ENCODE measurements at regions not wholly inside any gene's neighbourhood (a gene's known extent, or its start where the extent isn't known, plus 50 kb on each side); places are given as distances from the start of the nearest gene placed in this dataset.

GRCh38 chr4:116323606-116324005 is 761.8 kb downstream of the TRAM1L1 start:
- Histone ChIP-seq H3K27ac (ENCODE audit: extremely low read length, insufficient read depth, low read length) (no peak overlapping the region), H2AFZ (ENCODE audit: low read length) (no peak overlapping the region), H3K9me3 (ENCODE audit: low read length) (no peaks in the 10 kb centered on the region), H3K27me3 (ENCODE audit: control insufficient read depth in 1 of 2, insufficient read depth in 2 of 2, low read length in 2 of 2) (no peaks in the 10 kb centered on the region; a peak in 1 of 5 replicates), H3K4me1 (ENCODE audit: insufficient read depth, low read length) (no peaks in the 10 kb centered on the region), H3K4me2 (ENCODE audit: low read depth, low read length) (no peak overlapping the region), H3K79me2 (ENCODE audit: insufficient read depth, low read length) (no peaks in the 10 kb centered on the region), H3K36me3 (replicated peaks in 1 of 2; ENCODE audit: control insufficient read depth in 1 of 2, insufficient read depth in 2 of 2, low read length in 2 of 2) (no peaks in the 10 kb centered on the region), H4K20me1 (ENCODE audit: insufficient read depth, low read length) (no peaks in the 10 kb centered on the region), H3K4me3 (replicated peaks in 1 of 3; ENCODE audit: insufficient read depth in 1 of 3, low read depth in 2 of 3, low read length in 3 of 3) (no peak overlapping the region), H3K9ac (ENCODE audit: insufficient read depth, low read depth, low read length) (no peak overlapping the region)
- ChIA-PET CTCF (ENCODE audit: low intra/inter-chr PET ratio, low total read pairs) (no interaction called here), POLR2A (no interaction called here)
- BruUV-seq (replicated peaks) = no TSS peak
- 41% methylated on average over 4 of the region's 4 CpGs for WGBS (ENCODE audit: low lambda C conversion rate)
- in situ Hi-C loops (cut with HindIII; ENCODE audit: extremely low pct_ligation_motif_present, low pct_unique_long_range_greater_than_20kb) = no loop called here
- FAIRE-seq (no peak), DNase-seq (ENCODE audit: low spot score) (no peak), ATAC-seq (no peak)
- intact Hi-C loops (cut with micrococcal nuclease; ENCODE audit: unreplicated experiment) = no loop called here
- no peak for TF ChIP-seq NFIC (IDR thresholded peaks at IDR 0.05; ENCODE audit: low read length)
- TF ChIP-seq SMYD3 (CRISPR knock-in tag; IDR thresholded peaks at IDR 0.05) = no peak
- TF ChIP-seq ZXDC (CRISPR knock-in tag; IDR thresholded peaks at IDR 0.05) = no peak
- no peak for TF ChIP-seq SOX13 (IDR thresholded peaks at IDR 0.05)
- no peak for TF ChIP-seq SOX13 (CRISPR knock-in tag; conservative IDR thresholded peaks at IDR 0.05 in 1 of 2, IDR thresholded peaks at IDR 0.05 in 1 of 2)
- TF ChIP-seq GLMP (CRISPR knock-in tag; IDR thresholded peaks at IDR 0.05; ENCODE audit: borderline replicate concordance) = no peak
- TF ChIP-seq ZNF333 (CRISPR knock-in tag; IDR thresholded peaks at IDR 0.05; ENCODE audit: borderline replicate concordance) = no peak
- TF ChIP-seq ZBTB21 (CRISPR knock-in tag; IDR thresholded peaks at IDR 0.05) = no peak
- TF ChIP-seq SNAPC5 (CRISPR knock-in tag; IDR thresholded peaks at IDR 0.05; ENCODE audit: borderline replicate concordance) = no peak
- no peak for TF ChIP-seq LRRFIP1 (CRISPR knock-in tag; conservative IDR thresholded peaks at IDR 0.05)
- TF ChIP-seq, protein P1, sequence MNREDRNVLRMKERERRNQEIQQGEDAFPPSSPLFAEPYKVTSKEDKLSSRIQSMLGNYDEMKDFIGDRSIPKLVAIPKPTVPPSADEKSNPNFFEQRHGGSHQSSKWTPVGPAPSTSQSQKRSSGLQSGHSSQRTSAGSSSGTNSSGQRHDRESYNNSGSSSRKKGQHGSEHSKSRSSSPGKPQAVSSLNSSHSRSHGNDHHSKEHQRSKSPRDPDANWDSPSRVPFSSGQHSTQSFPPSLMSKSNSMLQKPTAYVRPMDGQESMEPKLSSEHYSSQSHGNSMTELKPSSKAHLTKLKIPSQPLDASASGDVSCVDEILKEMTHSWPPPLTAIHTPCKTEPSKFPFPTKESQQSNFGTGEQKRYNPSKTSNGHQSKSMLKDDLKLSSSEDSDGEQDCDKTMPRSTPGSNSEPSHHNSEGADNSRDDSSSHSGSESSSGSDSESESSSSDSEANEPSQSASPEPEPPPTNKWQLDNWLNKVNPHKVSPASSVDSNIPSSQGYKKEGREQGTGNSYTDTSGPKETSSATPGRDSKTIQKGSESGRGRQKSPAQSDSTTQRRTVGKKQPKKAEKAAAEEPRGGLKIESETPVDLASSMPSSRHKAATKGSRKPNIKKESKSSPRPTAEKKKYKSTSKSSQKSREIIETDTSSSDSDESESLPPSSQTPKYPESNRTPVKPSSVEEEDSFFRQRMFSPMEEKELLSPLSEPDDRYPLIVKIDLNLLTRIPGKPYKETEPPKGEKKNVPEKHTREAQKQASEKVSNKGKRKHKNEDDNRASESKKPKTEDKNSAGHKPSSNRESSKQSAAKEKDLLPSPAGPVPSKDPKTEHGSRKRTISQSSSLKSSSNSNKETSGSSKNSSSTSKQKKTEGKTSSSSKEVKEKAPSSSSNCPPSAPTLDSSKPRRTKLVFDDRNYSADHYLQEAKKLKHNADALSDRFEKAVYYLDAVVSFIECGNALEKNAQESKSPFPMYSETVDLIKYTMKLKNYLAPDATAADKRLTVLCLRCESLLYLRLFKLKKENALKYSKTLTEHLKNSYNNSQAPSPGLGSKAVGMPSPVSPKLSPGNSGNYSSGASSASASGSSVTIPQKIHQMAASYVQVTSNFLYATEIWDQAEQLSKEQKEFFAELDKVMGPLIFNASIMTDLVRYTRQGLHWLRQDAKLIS (CRISPR knock-in tag; IDR thresholded peaks at IDR 0.05) = no peak
- TF ChIP-seq ZNF264 (CRISPR knock-in tag; IDR thresholded peaks at IDR 0.05) = no peak
- TF ChIP-seq, protein P2, sequence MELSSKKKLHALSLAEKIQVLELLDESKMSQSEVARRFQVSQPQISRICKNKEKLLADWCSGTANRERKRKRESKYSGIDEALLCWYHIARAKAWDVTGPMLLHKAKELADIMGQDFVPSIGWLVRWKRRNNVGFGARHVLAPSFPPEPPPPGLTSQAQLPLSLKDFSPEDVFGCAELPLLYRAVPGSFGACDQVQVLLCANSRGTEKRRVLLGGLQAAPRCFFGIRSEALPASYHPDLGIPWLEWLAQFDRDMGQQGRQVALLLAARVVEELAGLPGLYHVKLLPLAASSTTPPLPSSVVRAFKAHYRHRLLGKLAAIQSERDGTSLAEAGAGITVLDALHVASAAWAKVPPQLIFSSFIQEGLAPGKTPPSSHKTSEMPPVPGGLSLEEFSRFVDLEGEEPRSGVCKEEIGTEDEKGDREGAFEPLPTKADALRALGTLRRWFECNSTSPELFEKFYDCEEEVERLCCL (CRISPR knock-in tag; IDR thresholded peaks at IDR 0.05; ENCODE audit: borderline replicate concordance) = no peak
- no peak for TF ChIP-seq NFE2 (CRISPR knock-in tag; IDR thresholded peaks at IDR 0.05)

All from HepG2 (cell line).